ENCODE measurements at regions not wholly inside any gene's neighbourhood (a gene's known extent, or its start where the extent isn't known, plus 50 kb on each side); places are given as distances from the start of the nearest gene placed in this dataset.

- no peaks in the 10 kb centered on the region for H3K4me1 ChIP-seq (ENCODE audit: insufficient read depth, low read length)
- ATAC-seq (no peak), FAIRE-seq (no peak), DNase-seq (ENCODE audit: low spot score) (no peak)
- TF ChIP-seq ZNF569 (CRISPR knock-in tag; IDR thresholded peaks at IDR 0.05; ENCODE audit: borderline replicate concordance): no peak
- no peak for TF ChIP-seq ZFP1 (CRISPR knock-in tag; IDR thresholded peaks at IDR 0.05)
- no peak for TF ChIP-seq NR2F1 (CRISPR knock-in tag; IDR thresholded peaks at IDR 0.05)
- TF ChIP-seq ZNF136 (CRISPR knock-in tag; IDR thresholded peaks at IDR 0.05; ENCODE audit: low read depth): no peak
- no peak for TF ChIP-seq ZNF670 (CRISPR knock-in tag; IDR thresholded peaks at IDR 0.05; ENCODE audit: borderline replicate concordance)
- TF ChIP-seq, protein P1, sequence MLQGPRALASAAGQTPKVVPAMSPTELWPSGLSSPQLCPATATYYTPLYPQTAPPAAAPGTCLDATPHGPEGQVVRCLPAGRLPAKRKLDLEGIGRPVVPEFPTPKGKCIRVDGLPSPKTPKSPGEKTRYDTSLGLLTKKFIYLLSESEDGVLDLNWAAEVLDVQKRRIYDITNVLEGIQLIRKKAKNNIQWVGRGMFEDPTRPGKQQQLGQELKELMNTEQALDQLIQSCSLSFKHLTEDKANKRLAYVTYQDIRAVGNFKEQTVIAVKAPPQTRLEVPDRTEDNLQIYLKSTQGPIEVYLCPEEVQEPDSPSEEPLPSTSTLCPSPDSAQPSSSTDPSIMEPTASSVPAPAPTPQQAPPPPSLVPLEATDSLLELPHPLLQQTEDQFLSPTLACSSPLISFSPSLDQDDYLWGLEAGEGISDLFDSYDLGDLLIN (CRISPR knock-in tag; IDR thresholded peaks at IDR 0.05; ENCODE audit: borderline replicate concordance): no peak
- no peak overlapping the region for H3K4me3 ChIP-seq (replicated peaks in 1 of 3; ENCODE audit: insufficient read depth in 1 of 3, low read depth in 2 of 3, low read length in 3 of 3)
- H3K27ac ChIP-seq (ENCODE audit: extremely low read length, insufficient read depth, low read length): no peak overlapping the region
- no peaks in the 10 kb centered on the region for H4K20me1 ChIP-seq (ENCODE audit: insufficient read depth, low read length)
- no peaks in the 10 kb centered on the region; a peak in 2 of 5 replicates for H3K27me3 ChIP-seq (ENCODE audit: control insufficient read depth in 1 of 2, insufficient read depth in 2 of 2, low read length in 2 of 2)
- intact Hi-C loops (cut with micrococcal nuclease; ENCODE audit: unreplicated experiment): no loop called here
- no TSS peak for BruUV-seq (replicated peaks)
- no peak overlapping the region for H3K4me2 ChIP-seq (ENCODE audit: low read depth, low read length)
- in situ Hi-C loops (cut with HindIII; ENCODE audit: extremely low pct_ligation_motif_present, low pct_unique_long_range_greater_than_20kb): no loop called here
- no peak overlapping the region for H2AFZ ChIP-seq (ENCODE audit: low read length)
- WGBS (ENCODE audit: low lambda C conversion rate): 7% methylated on average over 4 of the region's 4 CpGs
- H3K36me3 ChIP-seq (replicated peaks in 1 of 2; ENCODE audit: control insufficient read depth in 1 of 2, insufficient read depth in 2 of 2, low read length in 2 of 2): no peaks in the 10 kb centered on the region
- ChIA-PET CTCF (ENCODE audit: low intra/inter-chr PET ratio, low total read pairs) (no interaction called here), POLR2A (no interaction called here)
- H3K9me3 ChIP-seq (ENCODE audit: low read length): no peaks in the 10 kb centered on the region
- no peaks in the 10 kb centered on the region for H3K79me2 ChIP-seq (ENCODE audit: insufficient read depth, low read length)
- H3K9ac ChIP-seq (ENCODE audit: insufficient read depth, low read depth, low read length): no peak overlapping the region
Observed at GRCh38 chr15:27702581-27702980, 396.5 kb downstream of the OCA2 start.

DNA sequence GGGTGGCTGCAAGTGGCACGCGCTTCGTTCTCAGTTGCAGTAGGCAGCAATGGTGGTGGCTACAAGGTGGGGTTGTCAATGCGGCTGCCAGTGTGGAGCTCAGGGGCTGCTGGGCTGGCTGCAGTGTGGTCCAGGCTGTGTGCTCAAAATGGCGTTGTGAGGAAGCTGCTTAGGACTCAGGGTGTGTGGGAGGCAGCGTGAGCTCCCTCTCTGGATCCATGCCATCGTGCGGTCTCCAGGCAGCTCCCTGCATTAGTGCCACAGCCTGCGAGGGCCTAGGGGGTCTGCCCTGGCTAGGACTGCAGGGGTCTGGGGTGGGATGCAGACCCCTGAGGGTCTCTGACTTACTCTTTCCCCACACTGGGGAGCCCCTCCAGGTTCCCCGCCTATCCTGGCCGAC is 397.2 kb downstream of the OCA2 start:
- WGBS (ENCODE audit: low lambda C conversion rate): 25% methylated on average over 2 of the region's 11 CpGs
- no peak for FAIRE-seq
- Histone ChIP-seq H2AFZ (ENCODE audit: low read length) (no peak overlapping the region), H3K27me3 (ENCODE audit: control insufficient read depth in 1 of 2, insufficient read depth in 2 of 2, low read length in 2 of 2) (no peaks in the 10 kb centered on the region; a peak in 2 of 5 replicates), H3K9me3 (ENCODE audit: low read length) (no peaks in the 10 kb centered on the region), H3K79me2 (ENCODE audit: insufficient read depth, low read length) (no peaks in the 10 kb centered on the region), H3K4me2 (ENCODE audit: low read depth, low read length) (no peak overlapping the region), H3K36me3 (replicated peaks in 1 of 2; ENCODE audit: control insufficient read depth in 1 of 2, insufficient read depth in 2 of 2, low read length in 2 of 2) (no peaks in the 10 kb centered on the region), H4K20me1 (ENCODE audit: insufficient read depth, low read length) (no peaks in the 10 kb centered on the region), H3K4me1 (ENCODE audit: insufficient read depth, low read length) (no peaks in the 10 kb centered on the region), H3K4me3 (replicated peaks in 1 of 3; ENCODE audit: insufficient read depth in 1 of 3, low read depth in 2 of 3, low read length in 3 of 3) (no peak overlapping the region), H3K27ac (ENCODE audit: extremely low read length, insufficient read depth, low read length) (no peak overlapping the region), H3K9ac (ENCODE audit: insufficient read depth, low read depth, low read length) (no peak overlapping the region)
- CTCF ChIA-PET (ENCODE audit: low intra/inter-chr PET ratio, low total read pairs): no interaction called here
- intact Hi-C loops (cut with micrococcal nuclease; ENCODE audit: unreplicated experiment): no loop called here
- no peak for ATAC-seq
- in situ Hi-C loops (cut with HindIII; ENCODE audit: extremely low pct_ligation_motif_present, low pct_unique_long_range_greater_than_20kb): no loop called here
- POLR2A ChIA-PET: no interaction called here
- DNase-seq (ENCODE audit: low spot score): no peak
- no TSS peak for BruUV-seq (replicated peaks)
- TF ChIP-seq ZFP62 (CRISPR knock-in tag; IDR thresholded peaks at IDR 0.05) (no peak), ZNF781 (CRISPR knock-in tag; IDR thresholded peaks at IDR 0.05; ENCODE audit: borderline replicate concordance, not compliant biosample characterization) (no peak), HDAC1 (CRISPR knock-in tag; IDR thresholded peaks at IDR 0.05) (no peak), ZFAT (CRISPR knock-in tag; conservative IDR thresholded peaks at IDR 0.05) (no peak), CENPT (CRISPR knock-in tag; IDR thresholded peaks at IDR 0.05; ENCODE audit: low read depth) (no peak), LCORL (IDR thresholded peaks at IDR 0.05) (no peak), LCORL (CRISPR knock-in tag; IDR thresholded peaks at IDR 0.05) (no peak), ARID2 (CRISPR knock-in tag; IDR thresholded peaks at IDR 0.05; ENCODE audit: borderline replicate concordance) (no peak), NR2F1 (CRISPR knock-in tag; IDR thresholded peaks at IDR 0.05) (no peak), ZSCAN21 (CRISPR knock-in tag; IDR thresholded peaks at IDR 0.05; ENCODE audit: borderline replicate concordance) (no peak)
- TF ChIP-seq, protein P2, sequence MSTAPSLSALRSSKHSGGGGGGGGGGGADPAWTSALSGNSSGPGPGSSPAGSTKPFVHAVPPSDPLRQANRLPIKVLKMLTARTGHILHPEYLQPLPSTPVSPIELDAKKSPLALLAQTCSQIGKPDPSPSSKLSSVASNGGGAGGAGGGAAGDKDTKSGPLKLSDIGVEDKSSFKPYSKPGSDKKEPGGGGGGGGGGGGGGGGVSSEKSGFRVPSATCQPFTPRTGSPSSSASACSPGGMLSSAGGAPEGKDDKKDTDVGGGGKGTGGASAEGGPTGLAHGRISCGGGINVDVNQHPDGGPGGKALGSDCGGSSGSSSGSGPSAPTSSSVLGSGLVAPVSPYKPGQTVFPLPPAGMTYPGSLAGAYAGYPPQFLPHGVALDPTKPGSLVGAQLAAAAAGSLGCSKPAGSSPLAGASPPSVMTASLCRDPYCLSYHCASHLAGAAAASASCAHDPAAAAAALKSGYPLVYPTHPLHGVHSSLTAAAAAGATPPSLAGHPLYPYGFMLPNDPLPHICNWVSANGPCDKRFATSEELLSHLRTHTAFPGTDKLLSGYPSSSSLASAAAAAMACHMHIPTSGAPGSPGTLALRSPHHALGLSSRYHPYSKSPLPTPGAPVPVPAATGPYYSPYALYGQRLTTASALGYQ (CRISPR knock-in tag; IDR thresholded peaks at IDR 0.05): no peak

All from HepG2 (cell line).